ENCODE measurements at regions not wholly inside any gene's neighbourhood (a gene's known extent, or its start where the extent isn't known, plus 50 kb on each side); places are given as distances from the start of the nearest gene placed in this dataset.
"Not testable (repeated sequence)": the region's sequence is repeated elsewhere in the genome, so short reads cannot be mapped to it uniquely, and the experiment has no call there.

- no peak for DNase-seq (ENCODE audit: low read depth)
Observed at GRCh38 chr14:48568688-48569087, 893.3 kb upstream of the MDGA2 start.

- DNase-seq (ENCODE audit: low read depth): no peak
Observed at GRCh38 chr14:48568252-48568651, 892.8 kb upstream of the MDGA2 start.

- DNase-seq (ENCODE audit: low read depth): peak; percentile 2
Observed at GRCh38 chr14:48563489-48563888, 888.1 kb upstream of the MDGA2 start.

GRCh38 chr14:48561438-48561837 lies 886.0 kb upstream of the MDGA2 start:
- not testable (repeated sequence) for DNase-seq (ENCODE audit: low read depth)

- DNase-seq (ENCODE audit: low read depth): no peak
Observed at GRCh38 chr14:48560421-48560820, 885.0 kb upstream of the MDGA2 start.

DNA sequence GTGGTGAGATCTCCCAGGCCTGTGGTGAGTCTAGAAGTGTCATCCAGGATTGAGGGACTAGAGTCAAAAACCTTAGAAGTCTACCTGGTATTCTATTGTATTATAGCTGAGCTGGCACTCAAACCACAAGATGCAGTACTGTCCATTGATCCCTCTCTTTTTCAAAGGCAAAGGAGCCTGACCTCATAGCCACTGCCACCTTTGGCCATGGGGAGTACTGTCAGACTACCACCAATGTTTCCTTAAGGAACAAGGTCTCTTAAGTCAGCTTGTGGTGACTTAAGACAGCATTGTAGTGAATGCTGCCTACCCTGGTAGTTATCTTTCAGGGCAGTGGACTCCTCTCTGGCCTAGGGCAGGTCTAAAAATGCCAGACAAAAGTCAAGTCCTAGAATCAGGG lies 878.0 kb upstream of the MDGA2 start:
- DNase-seq (ENCODE audit: low read depth): no peak

DNA sequence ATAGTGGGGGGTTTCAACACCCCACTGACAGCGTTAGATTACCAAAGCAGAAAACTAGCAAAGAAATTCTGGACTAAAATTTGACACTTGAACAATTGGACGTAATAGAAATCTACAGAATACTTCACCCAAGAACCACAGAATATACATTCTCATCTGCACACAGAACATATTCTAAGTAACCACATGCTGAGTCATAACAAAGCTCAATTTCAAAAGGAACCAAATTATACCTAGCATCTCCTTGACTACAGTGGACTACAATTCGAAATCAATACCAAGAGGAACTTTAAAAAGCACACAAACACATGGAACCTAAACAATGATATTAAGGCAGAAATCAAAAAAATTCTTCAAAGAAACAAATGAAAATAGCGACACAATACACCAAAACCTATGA lies 871.6 kb upstream of the MDGA2 start:
- DNase-seq (ENCODE audit: low read depth): no peak

- DNase-seq (ENCODE audit: low read depth): no peak
Observed at GRCh38 chr14:48537600-48537999, 862.2 kb upstream of the MDGA2 start.

GRCh38 chr14:48536318-48536717 lies 860.9 kb upstream of the MDGA2 start:
- DNase-seq (ENCODE audit: low read depth): no peak

DNA sequence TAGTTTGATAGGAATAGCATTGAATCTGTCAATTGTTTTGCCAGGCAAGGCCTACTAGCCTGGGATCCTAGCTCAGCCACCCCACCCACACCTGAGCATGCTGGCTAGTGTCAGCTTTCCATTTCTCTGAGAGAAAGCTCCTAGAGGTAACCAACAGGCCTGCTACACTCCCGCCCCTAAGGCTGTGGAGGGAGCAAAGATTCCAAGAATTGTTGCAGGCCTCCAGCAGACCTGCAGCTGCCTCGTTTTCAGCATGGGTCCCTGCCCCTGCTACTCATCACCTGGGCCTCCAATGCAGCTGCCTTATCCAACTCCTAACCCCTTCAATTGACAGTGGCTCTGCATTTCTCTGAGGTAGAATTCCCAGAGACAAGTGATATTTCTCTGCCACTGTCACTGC lies 852.4 kb upstream of the MDGA2 start:
- no peak for DNase-seq (ENCODE audit: low read depth)

DNA sequence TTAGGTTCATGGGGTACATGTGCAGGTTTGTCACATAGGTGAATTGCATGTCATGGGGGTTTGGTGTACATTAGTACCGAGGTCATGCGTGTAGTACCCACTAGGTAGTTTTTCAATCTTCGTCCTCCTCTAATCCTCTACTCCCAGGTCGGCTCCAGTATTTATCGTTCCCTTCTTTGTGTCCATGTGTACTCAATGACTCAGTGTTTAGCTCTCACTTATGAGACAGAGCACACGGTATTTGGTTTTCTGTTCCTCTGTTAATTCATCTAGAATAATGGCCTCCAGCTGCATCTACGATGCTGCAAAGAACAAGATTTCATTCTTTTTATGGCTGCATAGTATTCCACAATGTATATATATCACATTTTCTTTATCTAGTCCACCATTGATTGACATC lies 850.9 kb upstream of the MDGA2 start:
- no peak for DNase-seq (ENCODE audit: low read depth)

- no peak for DNase-seq (ENCODE audit: low read depth)
Observed at GRCh38 chr14:48504921-48505320, 829.5 kb upstream of the MDGA2 start.

DNA sequence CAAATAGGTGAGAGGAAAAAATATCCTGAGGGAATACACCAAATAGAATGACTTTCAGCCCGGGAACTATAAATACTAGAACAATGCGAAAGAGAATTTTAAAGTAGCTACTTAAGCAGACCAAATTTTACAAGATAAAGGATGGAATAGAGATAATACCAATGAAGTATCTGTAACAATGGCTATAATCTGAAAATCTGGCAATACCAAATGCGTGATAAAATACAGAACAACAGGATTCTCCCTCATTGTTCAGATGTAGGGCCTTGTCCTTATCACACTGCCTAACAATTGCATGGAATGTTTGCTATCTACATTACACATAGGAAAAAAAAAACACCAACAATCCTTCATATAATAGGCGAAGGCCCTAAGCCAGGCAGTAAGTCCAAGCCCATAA lies 815.4 kb upstream of the MDGA2 start:
- DNase-seq (ENCODE audit: low read depth): no peak

GRCh38 chr14:48473944-48474343 lies 798.5 kb upstream of the MDGA2 start:
- no peak for DNase-seq (ENCODE audit: low read depth)

- DNase-seq (ENCODE audit: low read depth): no peak
Observed at GRCh38 chr14:48456051-48456450, 780.6 kb upstream of the MDGA2 start.

DNA sequence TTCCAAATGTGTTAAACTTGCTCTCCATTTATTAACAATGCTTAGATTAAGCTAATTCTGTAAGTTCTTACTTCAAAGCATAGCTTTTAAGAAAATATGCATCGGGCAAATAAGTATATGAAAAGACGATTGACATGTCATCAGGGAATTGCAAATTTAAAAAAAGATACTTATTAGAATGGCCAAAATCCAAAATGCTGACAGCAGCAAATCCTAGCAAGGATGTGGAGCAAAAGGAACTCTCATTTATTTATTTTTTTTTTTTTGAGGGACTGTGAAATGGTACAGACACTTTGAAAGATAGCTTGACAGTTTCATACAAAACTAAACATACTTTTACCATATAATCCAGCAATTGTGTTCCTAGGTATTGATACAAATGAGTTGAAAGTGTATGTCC lies 779.5 kb upstream of the MDGA2 start:
- no peak for DNase-seq (ENCODE audit: low read depth)

DNA sequence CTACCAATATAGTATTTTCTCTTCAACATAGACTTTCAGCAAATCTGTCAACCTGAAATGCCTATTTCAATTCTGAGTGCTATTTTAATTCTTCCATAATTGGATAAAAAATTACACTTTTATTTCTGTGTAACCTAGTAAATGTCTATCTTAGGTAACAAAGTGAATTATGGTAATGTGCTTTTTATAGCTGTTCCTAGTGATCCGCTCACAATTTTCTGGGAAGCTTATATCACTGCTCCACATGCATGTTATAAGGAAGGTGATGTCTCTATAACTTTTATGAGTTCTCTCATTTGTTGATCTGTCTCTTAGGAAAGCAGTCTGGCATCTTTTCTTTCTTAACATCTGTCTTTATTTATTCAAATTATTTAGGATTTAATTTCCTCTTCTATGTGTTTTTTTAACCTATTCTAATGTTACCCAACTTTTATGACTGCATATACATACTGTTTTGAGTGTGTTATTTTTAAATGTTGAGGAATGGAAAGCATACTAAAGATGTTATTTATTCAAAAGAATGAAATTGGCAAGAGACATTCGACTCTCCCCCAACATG lies 777.1 kb upstream of the MDGA2 start:
- DNase-seq (ENCODE audit: low read depth): no peak

GRCh38 chr14:48435221-48435620 lies 759.8 kb upstream of the MDGA2 start:
- DNase-seq (ENCODE audit: low read depth): no peak

GRCh38 chr14:48430805-48431204 lies 755.4 kb upstream of the MDGA2 start:
- no peak for DNase-seq (ENCODE audit: low read depth)

- no peak for DNase-seq (ENCODE audit: low read depth)
Observed at GRCh38 chr14:48429512-48429911, 754.1 kb upstream of the MDGA2 start.

- DNase-seq (ENCODE audit: low read depth): no peak
Observed at GRCh38 chr14:48417715-48418500, 742.5 kb upstream of the MDGA2 start.

GRCh38 chr14:48401321-48401720 lies 725.9 kb upstream of the MDGA2 start:
- no peak for DNase-seq (ENCODE audit: low read depth)

DNA sequence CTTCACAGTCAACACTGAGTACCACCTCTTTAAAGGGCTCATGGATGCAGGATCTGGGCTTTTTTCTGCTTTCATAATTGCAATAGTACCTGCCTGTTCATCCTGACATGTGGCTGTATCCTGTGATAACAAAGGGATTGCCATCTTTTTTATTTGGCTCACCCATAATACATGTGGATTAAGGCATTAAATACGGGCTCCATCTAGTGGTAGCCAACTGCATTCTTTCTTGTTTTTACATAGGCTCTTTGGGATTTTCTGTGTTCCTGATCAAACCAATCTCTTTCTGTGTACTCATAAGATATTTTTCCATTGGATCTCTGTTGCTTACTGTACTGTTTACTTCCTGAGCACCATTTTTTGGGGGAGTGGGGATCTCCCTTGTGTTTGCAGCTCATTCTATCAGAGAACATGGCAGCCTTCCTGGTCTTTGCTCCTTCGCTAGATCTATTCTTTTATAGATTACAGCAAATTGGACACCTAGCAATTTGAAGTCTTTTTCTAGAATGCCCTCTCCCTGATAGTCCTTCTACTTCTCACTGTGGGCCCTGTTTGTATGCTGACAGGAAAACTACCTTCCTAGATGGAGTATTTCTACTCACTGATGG lies 723.4 kb upstream of the MDGA2 start:
- peak; percentile 27 for DNase-seq (ENCODE audit: low read depth)

DNA sequence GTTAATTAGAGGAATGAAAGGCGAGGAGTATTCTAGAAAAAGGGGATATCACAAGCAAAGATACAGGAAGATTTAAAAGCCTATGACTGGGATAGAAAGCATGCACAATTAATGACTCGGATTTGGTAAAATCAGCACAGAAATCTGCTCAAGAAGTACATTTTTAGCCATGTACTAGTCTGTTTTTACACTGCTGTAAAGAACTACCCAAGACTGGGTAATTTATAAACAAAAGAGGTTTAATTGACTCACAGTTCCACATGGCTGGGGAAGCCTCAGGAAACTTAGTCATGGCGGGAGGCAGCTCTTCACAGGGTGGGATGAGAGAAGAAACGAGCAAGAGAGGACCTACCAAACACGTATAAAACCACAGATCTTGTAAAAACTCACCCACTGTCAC lies 716.3 kb upstream of the MDGA2 start:
- no peak for DNase-seq (ENCODE audit: low read depth)

Measured in ELR (cell line).